Activated CD8-positive, alpha-beta memory T cell treated with anti-CD3 and anti-CD28 coated beads, Interleukin-2, amount 10 ng/mL, durations not matched to agents 7 days and 5 days (primary cell): ENCODE measurements at regions not wholly inside any gene's neighbourhood (a gene's known extent, or its start where the extent isn't known, plus 50 kb on each side); places are given as distances from the start of the nearest gene placed in this dataset.
"Not testable (repeated sequence)": the region's sequence is repeated elsewhere in the genome, so short reads cannot be mapped to it uniquely, and the experiment has no call there.

Experiments
- ATAC-seq: fragments of 150-1000 bp; cut with Tn5 transposase; one replicate; pipeline ENCODE4 v1.10.0; 2021; ENCODE audit warnings: moderate library complexity
- CTCF ChIA-PET: fragments of 350-600 bp; sonication (Branson Sonifier 250); formaldehyde crosslinking; loops from one replicate; lab custom pipeline; 2021; ENCODE audit warnings: antibody characterized with exemption; lab: Charles Lee
- DNase-seq: peaks from one replicate; pipeline ENCODE4 v3.0.0-alpha.2; 2020
- H3K27ac Mint-ChIP-seq: one replicate; pipeline ENCODE4 v1.8.0; 2021; ENCODE audit warnings: mild to moderate bottlenecking, mixed read lengths
- H3K27me3 Mint-ChIP-seq: one replicate; pipeline ENCODE4 v1.8.0; 2021; ENCODE audit warnings: mixed read lengths
- H3K36me3 Mint-ChIP-seq: one replicate; pipeline ENCODE4 v1.8.0; 2021; ENCODE audit warnings: mild to moderate bottlenecking, mixed read lengths
- H3K4me1 Mint-ChIP-seq: one replicate; pipeline ENCODE4 v1.8.0; 2021; ENCODE audit warnings: mixed read lengths
- H3K4me3 Mint-ChIP-seq: one replicate; pipeline ENCODE4 v1.8.0; 2021; ENCODE audit warnings: mild to moderate bottlenecking, moderate library complexity, mixed read lengths
- H3K9me3 Mint-ChIP-seq: one replicate; pipeline ENCODE4 v1.8.0; 2022; ENCODE audit warnings: low read depth, mixed read lengths

DNA sequence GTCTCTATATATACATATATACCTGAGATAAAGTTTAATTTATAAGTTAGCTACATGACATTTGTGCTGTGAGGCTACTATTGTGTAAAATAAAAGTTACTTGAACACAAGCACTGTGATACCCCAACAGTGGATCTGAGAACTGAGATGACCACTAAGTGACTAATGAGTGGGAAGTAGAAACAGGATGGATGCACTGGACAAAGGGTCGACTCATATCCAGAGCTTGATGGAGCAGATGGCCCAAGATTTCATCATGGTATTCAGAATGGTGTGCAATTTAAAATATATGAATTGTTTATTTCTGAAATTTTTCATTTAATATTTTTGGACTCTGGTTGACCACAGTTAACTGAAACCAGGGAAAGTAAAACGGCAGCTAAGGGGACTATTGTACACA lies 908.6 kb upstream of the MDGA2 start:
- CTCF ChIA-PET, result no interaction called here
- Mint-ChIP-seq H3K4me3 (no peak overlapping the region), H3K36me3 (no peaks in the 10 kb centered on the region), H3K4me1 (no peaks in the 10 kb centered on the region), H3K27me3 (no peaks in the 10 kb centered on the region), H3K27ac (no peak overlapping the region), H3K9me3 (no peaks in the 10 kb centered on the region)
- no peak for ATAC-seq
- DNase-seq, result no peak

DNA sequence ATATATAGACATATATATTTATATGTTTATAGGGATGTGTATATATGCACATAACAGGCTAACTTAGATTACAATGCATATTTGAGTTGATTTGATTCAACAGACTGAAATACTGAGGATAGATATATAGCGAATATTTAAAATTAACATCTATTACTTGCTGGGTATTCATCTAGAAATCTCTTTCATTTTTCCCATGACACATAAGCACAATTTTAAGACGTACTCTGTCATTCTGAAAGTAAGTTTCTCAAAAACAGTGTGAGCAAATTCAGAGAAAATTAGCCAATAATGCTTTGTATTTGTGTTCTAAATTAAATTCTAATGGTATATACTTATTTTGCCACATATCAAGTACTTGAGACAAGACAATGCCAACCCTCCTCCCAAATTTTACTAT lies 907.5 kb upstream of the MDGA2 start:
- Mint-ChIP-seq H3K27me3 (no peaks in the 10 kb centered on the region), H3K27ac (no peak overlapping the region), H3K9me3 (no peaks in the 10 kb centered on the region), H3K36me3 (no peaks in the 10 kb centered on the region), H3K4me3 (no peak overlapping the region), H3K4me1 (no peaks in the 10 kb centered on the region)
- CTCF ChIA-PET, result no interaction called here
- DNase-seq (no peak), ATAC-seq (no peak)

DNA sequence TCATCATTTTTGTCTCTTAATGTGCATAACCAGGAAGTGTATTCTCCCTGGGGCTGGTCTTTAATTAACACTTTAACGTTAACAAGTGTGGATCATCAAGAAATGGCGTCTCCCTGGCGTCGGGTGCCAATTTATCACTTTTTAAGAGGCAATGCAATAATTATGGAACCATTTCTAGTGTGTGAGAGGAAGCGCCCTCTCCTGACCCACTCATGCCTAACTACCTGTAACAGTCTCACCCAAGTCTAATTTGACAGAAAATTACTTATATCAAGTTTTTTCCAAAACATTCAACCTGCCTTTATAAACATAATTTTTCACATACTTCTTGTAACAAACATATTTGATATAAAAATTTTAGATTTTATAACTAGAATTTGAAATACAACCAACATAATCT lies 905.3 kb upstream of the MDGA2 start:
- no peak overlapping the region for H3K4me3 Mint-ChIP-seq
- ATAC-seq (no peak), DNase-seq (no peak)
- H3K27ac Mint-ChIP-seq, result no peak overlapping the region
- H3K27me3 Mint-ChIP-seq, result no peaks in the 10 kb centered on the region
- CTCF ChIA-PET, result no interaction called here
- no peaks in the 10 kb centered on the region for H3K36me3 Mint-ChIP-seq
- no peaks in the 10 kb centered on the region for H3K4me1 Mint-ChIP-seq
- no peaks in the 10 kb centered on the region for H3K9me3 Mint-ChIP-seq

DNA sequence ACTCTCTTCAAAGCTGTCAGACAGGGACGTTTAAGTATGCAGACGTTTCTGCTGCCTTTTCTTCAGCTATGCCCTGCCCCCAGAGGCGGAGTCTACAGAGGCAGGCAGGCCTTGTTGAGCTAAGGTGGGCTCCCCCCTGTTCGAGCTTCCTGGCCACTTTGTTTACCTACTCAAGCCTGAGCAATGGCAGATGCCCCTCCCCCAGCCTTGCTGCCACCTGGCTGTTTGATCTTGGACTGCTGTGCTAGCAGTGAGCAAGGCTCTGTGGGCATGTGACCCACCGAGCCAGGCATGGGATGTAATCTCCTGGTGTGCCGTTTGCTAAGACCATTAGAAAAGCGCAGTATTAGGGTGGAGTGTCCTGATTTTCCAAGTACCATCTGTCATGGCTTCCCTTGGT lies 900.4 kb upstream of the MDGA2 start:
- CTCF ChIA-PET, result no interaction called here
- H3K36me3 Mint-ChIP-seq, result no peaks in the 10 kb centered on the region
- H3K27me3 Mint-ChIP-seq, result no peaks in the 10 kb centered on the region
- H3K4me1 Mint-ChIP-seq, result no peaks in the 10 kb centered on the region
- peaks cover 7% of the 10 kb centered on the region for H3K9me3 Mint-ChIP-seq
- DNase-seq, result no peak
- no peak for ATAC-seq
- H3K4me3 Mint-ChIP-seq, result no peak overlapping the region
- no peak overlapping the region for H3K27ac Mint-ChIP-seq

DNA sequence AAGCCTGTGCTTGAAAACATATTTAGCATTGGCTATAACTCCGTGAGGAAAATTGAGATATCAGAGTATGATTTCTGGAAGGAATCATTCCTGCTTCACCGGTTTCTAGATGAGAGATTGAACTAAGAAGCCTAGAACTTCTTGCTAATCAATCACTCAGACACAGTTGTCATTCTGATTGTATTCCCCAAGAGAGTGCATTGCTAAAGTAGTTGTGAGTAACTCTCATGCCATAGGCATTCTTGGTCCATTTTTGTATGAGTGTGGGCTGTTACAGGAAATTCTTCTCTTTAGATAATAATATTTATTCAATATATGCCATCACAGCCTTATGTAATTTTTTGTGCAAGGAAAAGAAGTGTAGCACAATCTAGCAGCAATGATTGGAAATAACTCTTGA lies 893.3 kb upstream of the MDGA2 start:
- no peak overlapping the region for H3K4me3 Mint-ChIP-seq

DNA sequence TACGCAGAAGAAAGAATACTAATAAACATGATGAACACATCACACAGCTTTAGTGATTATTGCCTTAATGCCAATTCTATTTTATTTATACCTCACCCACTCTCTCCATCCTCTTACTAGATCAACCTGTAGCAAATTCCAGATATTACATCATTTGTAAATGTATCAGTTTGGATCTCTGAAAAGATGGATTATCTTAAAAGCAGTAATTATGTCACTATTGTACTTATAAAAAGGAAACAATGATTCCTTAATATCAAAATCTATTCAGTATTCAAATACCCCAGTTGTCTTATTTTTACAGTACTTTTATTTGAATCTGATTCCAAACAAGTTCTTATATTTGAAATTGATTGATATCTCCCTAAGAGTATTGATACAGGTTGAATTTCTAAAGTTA lies 892.8 kb upstream of the MDGA2 start:
- peaks cover 11% of the 10 kb centered on the region for H3K9me3 Mint-ChIP-seq
- H3K27ac Mint-ChIP-seq, result no peak overlapping the region
- no peaks in the 10 kb centered on the region for H3K27me3 Mint-ChIP-seq
- H3K4me3 Mint-ChIP-seq, result no peak overlapping the region
- CTCF ChIA-PET, result no interaction called here
- no peak for DNase-seq
- no peak for ATAC-seq
- H3K36me3 Mint-ChIP-seq, result no peaks in the 10 kb centered on the region
- no peaks in the 10 kb centered on the region for H3K4me1 Mint-ChIP-seq

More for the DNA sequence above, 893.3 kb upstream of the MDGA2 start:
- H3K9me3 Mint-ChIP-seq, result peaks cover 8% of the 10 kb centered on the region
- no peak overlapping the region for H3K27ac Mint-ChIP-seq
- H3K27me3 Mint-ChIP-seq, result no peaks in the 10 kb centered on the region
- no peaks in the 10 kb centered on the region for H3K4me1 Mint-ChIP-seq
- ATAC-seq (no peak), DNase-seq (no peak)
- CTCF ChIA-PET, result no interaction called here
- no peaks in the 10 kb centered on the region for H3K36me3 Mint-ChIP-seq

DNA sequence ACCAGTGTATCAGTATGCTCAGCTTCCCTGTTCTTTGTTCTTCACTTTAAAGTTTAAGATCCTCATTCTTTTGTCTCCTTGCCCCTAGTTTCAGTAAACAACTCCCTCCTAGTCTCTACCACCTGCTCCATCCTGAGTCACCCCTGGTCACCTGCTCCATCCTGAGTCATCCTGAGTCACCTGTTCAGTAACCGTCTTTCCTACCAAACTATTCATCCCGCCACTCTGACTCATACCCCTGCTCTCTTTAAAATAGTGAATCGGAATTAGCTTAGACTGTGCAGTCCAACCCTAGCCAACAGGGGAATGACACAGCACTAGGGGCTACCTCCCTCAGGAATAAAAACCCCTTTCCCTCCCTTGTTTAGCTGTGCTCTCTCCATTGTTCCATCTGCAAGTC lies 888.1 kb upstream of the MDGA2 start:
- Mint-ChIP-seq H3K36me3 (no peaks in the 10 kb centered on the region), H3K4me3 (no peak overlapping the region), H3K27me3 (no peaks in the 10 kb centered on the region), H3K9me3 (peaks cover 12% of the 10 kb centered on the region), H3K4me1 (no peaks in the 10 kb centered on the region), H3K27ac (no peak overlapping the region)
- ATAC-seq (no peak), DNase-seq (no peak)
- CTCF ChIA-PET, result no interaction called here

DNA sequence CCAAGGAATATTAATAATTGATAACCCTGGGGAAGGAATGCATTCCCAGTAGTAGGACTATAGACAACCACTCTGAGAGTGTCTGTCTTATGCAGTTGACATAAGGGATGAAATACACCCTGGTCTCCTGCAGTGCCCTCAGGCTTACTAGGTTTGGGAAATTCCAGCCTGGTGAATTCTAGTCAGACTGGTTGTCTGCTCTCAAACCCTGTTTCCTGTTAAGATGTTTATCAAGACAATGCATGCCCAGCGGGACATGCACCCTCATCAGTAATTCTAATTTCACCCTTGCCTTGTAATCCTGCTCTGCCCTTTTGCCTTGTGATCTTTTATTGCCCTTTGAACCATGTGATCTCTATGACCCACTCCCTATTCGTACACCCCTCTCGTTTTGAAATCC lies 886.0 kb upstream of the MDGA2 start:
- H3K4me1 Mint-ChIP-seq, result not testable (repeated sequence)

DNA sequence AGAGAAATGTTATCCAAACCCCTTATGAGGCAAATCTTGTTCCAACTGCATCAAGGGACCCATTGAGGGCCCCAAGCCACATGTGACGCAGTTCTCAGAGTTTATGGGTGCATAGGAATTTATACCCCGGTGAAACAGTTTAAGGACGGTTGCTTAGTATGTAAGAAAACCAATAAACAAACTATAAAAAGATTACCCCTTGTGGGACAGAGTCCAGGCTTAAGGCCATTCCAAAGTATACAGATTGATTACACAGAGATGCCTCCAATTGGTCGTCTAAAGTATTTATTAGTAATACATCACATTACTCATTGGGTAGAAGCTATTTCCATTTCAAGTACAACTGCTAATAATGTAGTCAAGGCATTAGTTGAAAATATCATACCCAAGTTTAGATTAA lies 885.0 kb upstream of the MDGA2 start:
- H3K9me3 Mint-ChIP-seq, result peaks cover 10% of the 10 kb centered on the region
- H3K27me3 Mint-ChIP-seq, result no peaks in the 10 kb centered on the region
- DNase-seq (no peak), ATAC-seq (no peak)
- H3K27ac Mint-ChIP-seq, result no peak overlapping the region
- H3K4me1 Mint-ChIP-seq, result no peaks in the 10 kb centered on the region
- CTCF ChIA-PET, result no interaction called here
- H3K36me3 Mint-ChIP-seq, result no peaks in the 10 kb centered on the region
- no peak overlapping the region for H3K4me3 Mint-ChIP-seq

More for the DNA sequence above, 886.0 kb upstream of the MDGA2 start:
- DNase-seq, H3K27ac Mint-ChIP-seq, H3K9me3 Mint-ChIP-seq, ATAC-seq, H3K36me3 Mint-ChIP-seq, H3K4me3 Mint-ChIP-seq, H3K27me3 Mint-ChIP-seq, CTCF ChIA-PET: not testable (repeated sequence)

DNA sequence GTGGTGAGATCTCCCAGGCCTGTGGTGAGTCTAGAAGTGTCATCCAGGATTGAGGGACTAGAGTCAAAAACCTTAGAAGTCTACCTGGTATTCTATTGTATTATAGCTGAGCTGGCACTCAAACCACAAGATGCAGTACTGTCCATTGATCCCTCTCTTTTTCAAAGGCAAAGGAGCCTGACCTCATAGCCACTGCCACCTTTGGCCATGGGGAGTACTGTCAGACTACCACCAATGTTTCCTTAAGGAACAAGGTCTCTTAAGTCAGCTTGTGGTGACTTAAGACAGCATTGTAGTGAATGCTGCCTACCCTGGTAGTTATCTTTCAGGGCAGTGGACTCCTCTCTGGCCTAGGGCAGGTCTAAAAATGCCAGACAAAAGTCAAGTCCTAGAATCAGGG lies 878.0 kb upstream of the MDGA2 start:
- Mint-ChIP-seq H3K27me3 (no peaks in the 10 kb centered on the region), H3K4me3 (no peak overlapping the region), H3K27ac (no peak overlapping the region)

DNA sequence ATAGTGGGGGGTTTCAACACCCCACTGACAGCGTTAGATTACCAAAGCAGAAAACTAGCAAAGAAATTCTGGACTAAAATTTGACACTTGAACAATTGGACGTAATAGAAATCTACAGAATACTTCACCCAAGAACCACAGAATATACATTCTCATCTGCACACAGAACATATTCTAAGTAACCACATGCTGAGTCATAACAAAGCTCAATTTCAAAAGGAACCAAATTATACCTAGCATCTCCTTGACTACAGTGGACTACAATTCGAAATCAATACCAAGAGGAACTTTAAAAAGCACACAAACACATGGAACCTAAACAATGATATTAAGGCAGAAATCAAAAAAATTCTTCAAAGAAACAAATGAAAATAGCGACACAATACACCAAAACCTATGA lies 871.6 kb upstream of the MDGA2 start:
- no peak overlapping the region for H3K27ac Mint-ChIP-seq
- no peaks in the 10 kb centered on the region for H3K36me3 Mint-ChIP-seq
- H3K4me1 Mint-ChIP-seq, result no peaks in the 10 kb centered on the region
- no peaks in the 10 kb centered on the region for H3K27me3 Mint-ChIP-seq
- ATAC-seq (no peak), DNase-seq (no peak)
- peaks cover 12% of the 10 kb centered on the region for H3K9me3 Mint-ChIP-seq
- no peak overlapping the region for H3K4me3 Mint-ChIP-seq
- CTCF ChIA-PET, result interaction anchor here (0.7 kb wide), 1 partner anchor 395 kb away, joined by 4 read pairs; no protein-coding TSS in a partner anchor

More for the DNA sequence above, 878.0 kb upstream of the MDGA2 start:
- CTCF ChIA-PET, result no interaction called here
- no peak for ATAC-seq
- no peaks in the 10 kb centered on the region for H3K4me1 Mint-ChIP-seq
- no peak for DNase-seq
- no peaks in the 10 kb centered on the region for H3K36me3 Mint-ChIP-seq
- peaks cover 6% of the 10 kb centered on the region for H3K9me3 Mint-ChIP-seq

DNA sequence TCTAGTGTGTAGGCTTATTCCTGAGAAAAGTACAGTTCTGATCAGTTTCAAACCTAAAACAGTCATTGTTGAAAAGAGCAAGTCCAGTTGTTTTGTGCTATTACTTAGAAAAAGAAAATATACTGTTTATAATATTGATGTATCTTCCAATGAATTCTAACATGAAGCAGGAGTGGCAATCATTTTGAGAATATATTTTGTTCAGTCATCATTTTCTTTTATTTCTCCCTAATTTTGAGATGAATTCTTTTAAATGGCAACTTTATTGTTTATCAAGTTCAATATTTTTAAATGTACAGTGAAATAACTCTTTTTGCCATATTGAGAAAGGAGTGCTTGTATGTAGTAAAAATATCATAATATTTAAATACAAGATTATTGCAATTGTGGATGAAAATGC lies 862.2 kb upstream of the MDGA2 start:
- Mint-ChIP-seq H3K9me3 (peaks cover 8% of the 10 kb centered on the region), H3K27me3 (no peaks in the 10 kb centered on the region), H3K36me3 (no peaks in the 10 kb centered on the region), H3K27ac (no peak overlapping the region), H3K4me3 (no peak overlapping the region), H3K4me1 (no peaks in the 10 kb centered on the region)
- CTCF ChIA-PET, result no interaction called here
- no peak for ATAC-seq
- DNase-seq, result no peak

DNA sequence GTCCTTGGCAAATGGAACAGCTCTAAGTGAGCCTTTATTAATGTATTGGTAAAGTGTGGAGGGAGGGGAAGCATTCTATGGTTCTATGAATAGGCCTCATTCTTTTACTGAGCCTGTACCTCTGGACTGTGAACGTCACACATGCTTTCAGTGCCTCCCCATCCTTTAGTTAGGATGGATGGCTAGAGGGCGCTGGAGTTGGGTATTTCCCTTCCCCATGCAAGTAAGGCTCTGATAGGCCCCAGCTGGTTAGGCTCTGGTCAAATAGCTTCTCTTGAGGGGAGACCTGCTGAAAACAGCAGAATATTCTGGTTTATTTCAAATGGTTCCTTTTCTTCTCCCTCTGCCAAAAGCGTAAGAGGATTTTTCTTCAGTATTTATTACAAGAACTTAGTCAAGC lies 860.9 kb upstream of the MDGA2 start:
- H3K4me3 Mint-ChIP-seq, result no peak overlapping the region
- CTCF ChIA-PET, result no interaction called here
- no peak for ATAC-seq
- no peaks in the 10 kb centered on the region for H3K27me3 Mint-ChIP-seq
- no peak for DNase-seq
- no peak overlapping the region for H3K27ac Mint-ChIP-seq
- H3K9me3 Mint-ChIP-seq, result peaks cover 7% of the 10 kb centered on the region
- no peaks in the 10 kb centered on the region for H3K4me1 Mint-ChIP-seq
- H3K36me3 Mint-ChIP-seq, result no peaks in the 10 kb centered on the region

DNA sequence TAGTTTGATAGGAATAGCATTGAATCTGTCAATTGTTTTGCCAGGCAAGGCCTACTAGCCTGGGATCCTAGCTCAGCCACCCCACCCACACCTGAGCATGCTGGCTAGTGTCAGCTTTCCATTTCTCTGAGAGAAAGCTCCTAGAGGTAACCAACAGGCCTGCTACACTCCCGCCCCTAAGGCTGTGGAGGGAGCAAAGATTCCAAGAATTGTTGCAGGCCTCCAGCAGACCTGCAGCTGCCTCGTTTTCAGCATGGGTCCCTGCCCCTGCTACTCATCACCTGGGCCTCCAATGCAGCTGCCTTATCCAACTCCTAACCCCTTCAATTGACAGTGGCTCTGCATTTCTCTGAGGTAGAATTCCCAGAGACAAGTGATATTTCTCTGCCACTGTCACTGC lies 852.4 kb upstream of the MDGA2 start:
- ATAC-seq (no peak), DNase-seq (no peak)
- Mint-ChIP-seq H3K4me3 (no peak overlapping the region), H3K9me3 (peaks cover 20% of the 10 kb centered on the region), H3K27ac (no peak overlapping the region), H3K4me1 (no peaks in the 10 kb centered on the region), H3K36me3 (no peaks in the 10 kb centered on the region), H3K27me3 (no peaks in the 10 kb centered on the region)
- CTCF ChIA-PET, result no interaction called here

DNA sequence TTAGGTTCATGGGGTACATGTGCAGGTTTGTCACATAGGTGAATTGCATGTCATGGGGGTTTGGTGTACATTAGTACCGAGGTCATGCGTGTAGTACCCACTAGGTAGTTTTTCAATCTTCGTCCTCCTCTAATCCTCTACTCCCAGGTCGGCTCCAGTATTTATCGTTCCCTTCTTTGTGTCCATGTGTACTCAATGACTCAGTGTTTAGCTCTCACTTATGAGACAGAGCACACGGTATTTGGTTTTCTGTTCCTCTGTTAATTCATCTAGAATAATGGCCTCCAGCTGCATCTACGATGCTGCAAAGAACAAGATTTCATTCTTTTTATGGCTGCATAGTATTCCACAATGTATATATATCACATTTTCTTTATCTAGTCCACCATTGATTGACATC lies 850.9 kb upstream of the MDGA2 start:
- H3K4me3 Mint-ChIP-seq, result no peak overlapping the region
- no peak for DNase-seq
- CTCF ChIA-PET, result no interaction called here
- H3K4me1 Mint-ChIP-seq, result no peaks in the 10 kb centered on the region
- H3K36me3 Mint-ChIP-seq, result no peaks in the 10 kb centered on the region
- H3K9me3 Mint-ChIP-seq, result peaks cover 23% of the 10 kb centered on the region
- no peak overlapping the region for H3K27ac Mint-ChIP-seq
- H3K27me3 Mint-ChIP-seq, result no peaks in the 10 kb centered on the region
- ATAC-seq, result no peak
